CD4-positive, alpha-beta T cell treated with Interleukin-4 for 4 hours (primary cell): ENCODE measurements at regions not wholly inside any gene's neighbourhood (a gene's known extent, or its start where the extent isn't known, plus 50 kb on each side); places are given as distances from the start of the nearest gene placed in this dataset.
"Not testable (repeated sequence)": the region's sequence is repeated elsewhere in the genome, so short reads cannot be mapped to it uniquely, and the experiment has no call there.

Source experiments
- DNase-seq: peaks from one replicate; pipeline ENCODE4 v3.0.0-alpha.2; 2020

DNA sequence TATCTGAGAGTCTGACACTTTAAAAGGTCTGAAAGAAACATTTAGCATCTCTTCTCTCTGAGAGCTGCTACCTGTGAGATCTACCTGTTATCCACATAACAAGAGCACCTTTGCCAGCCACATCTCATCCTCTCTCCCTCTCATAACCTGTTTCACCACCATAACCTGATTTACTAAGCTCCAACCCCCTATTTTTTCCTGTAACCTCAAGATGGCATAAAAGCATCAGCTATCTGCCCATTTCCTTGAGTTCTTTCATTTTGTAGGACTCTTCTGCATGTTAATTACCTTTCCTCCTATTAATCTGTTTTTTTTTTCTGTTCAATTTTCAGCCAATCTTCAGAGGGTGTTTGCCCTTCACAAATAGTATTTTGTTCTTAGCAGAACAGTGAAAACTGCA, 136.5 kb upstream of the KCNK1 start:
- DNase-seq: no peak

DNA sequence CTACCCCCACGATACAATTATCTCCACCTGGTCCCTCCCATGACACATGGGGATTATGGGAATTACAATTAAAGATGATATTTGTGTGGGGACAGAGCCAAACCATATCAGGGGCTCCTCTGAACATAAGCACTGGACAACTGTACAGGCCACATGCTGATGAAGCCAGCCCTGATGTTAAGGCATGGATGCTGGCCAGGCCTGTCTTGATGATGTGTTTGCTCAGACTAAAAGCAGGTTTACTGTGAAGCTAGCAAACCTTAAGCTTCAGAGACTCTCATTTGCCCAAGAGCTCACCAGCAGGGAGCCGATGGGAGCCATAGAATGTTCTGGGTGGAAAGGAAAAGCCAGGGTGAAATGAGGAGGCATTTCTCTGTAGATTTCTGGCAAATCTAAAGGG, 135.3 kb upstream of the KCNK1 start:
- DNase-seq: no peak

DNA sequence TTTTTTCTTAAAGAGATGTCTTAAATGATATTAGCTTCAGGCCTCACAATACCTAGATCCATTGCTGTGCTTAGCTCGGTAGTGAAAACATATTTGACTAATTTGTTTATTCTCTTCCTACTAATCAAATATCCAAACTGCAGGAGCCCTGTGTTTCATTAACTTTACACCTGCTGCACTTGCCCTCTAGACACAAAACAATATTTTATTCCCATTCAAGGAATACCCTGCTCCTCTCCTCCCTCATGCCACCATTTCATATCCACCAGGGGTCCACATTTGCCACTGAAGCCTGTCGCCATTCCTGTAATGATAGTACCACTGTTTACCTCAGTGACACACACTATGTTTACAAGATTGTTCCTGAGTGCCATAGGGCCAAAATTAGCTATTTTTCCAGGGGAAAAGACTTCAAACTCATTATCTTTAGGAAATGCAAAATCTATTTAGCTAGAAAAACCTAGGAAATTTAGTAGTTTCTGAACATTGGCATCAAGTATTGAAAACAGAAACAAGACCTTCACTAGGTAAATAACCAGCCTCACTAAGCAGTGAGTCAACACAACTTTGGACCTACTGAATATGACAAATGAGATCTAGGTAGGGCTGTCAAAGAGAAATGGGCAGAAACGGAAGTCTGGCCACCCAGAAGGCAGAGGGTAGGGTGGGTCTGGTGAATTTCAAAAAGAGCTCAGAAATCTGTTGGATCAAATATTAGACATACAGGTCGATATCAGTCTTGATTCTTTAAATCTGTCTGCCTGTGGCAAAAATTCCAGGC, 134.6 kb upstream of the KCNK1 start:
- DNase-seq: no peak

DNA sequence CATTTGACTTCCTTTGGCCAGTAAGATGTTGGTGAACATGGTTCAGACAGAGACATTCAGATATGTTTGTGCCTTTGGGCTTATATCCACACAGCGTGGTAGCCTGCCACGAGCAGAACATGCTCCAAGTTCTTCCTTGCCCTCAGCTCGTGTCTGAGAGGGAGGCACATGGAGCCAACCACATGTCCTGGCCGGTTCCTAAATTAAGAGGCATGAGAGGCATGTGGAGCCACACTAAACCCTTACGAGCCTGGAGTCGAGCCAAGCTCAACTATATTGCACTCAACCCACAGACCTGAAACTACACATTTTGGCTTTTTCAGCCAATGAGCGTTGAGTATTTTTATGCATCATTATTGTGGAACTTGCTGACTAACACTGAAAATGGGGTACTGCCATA, 133.7 kb upstream of the KCNK1 start:
- no peak for DNase-seq

DNA sequence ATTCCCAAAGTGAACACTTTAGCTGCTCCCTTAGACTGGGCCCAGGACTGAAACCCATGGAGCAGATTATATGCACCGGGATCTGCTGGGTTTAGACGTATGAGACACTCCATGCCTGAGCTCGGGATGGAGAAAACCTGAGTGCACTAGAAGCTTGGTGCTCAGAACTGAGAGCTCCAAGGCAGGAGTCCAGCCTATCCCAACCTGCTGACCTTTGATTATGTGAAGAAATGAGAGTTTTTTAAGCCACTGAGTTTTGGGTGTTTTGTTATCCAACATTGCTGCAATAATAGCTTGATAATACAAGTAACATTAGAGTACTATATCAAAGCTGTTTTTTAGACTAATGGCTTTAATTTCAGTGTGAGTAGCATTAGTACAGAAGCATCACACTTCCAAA, 131.5 kb upstream of the KCNK1 start:
- DNase-seq: no peak

DNA sequence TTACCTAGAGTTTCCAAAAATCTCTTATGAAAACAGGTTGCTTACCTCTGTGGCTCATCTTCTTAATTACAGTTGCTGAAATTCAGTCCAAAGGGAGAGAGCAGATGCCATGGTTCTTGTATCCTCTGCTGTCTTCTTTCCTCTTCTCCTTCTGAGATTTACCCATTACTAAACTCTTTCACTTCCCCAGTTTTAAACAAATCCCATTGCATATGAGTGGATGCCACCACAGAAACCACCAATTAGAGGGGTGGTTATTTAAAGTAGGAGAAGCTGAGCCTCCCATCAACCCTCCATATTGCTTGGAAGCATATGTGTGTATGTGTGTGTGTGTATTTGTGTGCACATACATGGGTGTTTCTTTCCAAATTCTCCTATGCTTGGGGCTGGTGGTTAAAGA, 128.5 kb upstream of the KCNK1 start:
- DNase-seq: no peak

DNA sequence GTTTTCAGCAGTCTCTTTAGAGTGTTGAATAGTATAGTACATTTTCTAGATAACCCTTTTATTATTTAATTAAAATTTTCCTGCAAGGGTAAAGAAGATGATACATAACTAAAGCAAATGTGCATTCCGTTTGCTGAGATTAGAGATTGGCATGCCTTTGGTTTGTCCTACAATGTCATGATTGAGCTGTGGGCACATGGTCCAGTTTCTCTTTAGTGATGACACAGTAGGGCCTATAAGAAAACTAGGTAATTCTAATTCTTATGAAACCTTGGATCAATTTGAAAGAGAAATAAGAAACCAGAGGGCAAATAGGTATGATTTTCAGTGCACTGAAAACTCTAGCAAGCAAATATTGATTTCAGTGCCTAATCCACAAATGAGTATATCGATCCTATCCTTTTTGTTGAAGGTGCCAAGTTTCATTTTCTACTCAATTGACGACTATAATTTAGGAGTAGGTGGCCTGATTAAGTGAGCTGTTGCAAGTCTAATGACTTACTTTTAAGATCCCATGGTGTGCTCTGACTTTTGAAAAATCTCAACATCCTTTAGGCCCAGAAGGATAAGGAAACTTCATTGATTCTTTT, 128.0 kb upstream of the KCNK1 start:
- no peak for DNase-seq

DNA sequence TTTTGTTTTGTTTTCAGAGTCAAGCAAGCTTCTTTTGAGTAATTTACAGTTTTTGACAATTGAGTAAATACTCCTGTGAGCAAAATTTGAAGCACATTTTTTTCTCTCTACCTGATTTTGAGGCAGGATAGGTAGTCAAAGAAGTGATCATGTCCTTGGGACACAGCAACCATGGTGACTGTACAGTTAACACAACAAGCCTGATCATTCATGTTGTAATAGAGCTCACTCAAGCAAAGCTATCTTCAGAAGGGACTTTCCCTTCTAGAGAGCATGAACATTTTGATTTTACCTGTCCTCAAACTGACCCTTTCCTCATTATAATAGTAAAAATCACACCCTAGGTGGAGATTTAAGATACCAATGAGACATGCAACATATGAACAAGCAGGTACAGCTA, 126.5 kb upstream of the KCNK1 start:
- DNase-seq: no peak

DNA sequence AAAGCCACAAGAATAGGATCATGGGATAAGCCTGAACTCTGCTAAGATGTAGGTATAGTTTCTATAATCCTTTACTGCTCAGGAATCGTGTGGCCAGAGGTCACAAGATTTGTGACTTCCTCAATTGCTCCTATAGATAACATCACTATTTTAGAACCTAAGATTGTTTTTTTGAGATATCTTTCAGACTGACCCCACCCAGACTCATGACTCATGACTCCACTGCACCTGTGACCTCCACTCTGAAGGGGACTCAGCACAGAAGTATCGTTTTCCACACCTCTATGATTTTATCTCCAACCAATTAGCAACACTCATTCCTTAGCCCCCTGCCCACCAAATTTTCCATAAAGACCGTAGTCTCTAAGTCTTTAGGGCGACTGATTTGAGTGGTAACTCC, 124.5 kb upstream of the KCNK1 start:
- DNase-seq: no peak

DNA sequence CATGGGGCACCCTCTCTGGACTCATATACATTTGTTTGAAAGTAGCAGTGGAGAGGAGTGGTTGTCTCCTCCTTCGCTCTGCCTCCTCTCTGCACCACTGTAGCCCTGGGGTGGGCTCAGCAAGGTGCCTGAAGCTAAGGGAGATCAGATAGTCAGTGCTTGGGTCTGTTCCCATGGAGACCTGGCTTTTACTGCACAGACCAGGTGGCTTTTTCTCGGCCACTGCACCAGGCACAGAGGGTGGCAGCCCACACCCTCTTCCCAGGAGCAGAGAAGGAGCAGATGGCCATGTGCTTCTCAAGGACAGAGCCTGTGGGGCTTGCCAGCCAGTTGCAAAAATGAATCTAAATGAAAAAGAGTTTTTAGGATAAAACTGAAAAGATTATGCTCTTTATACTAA, 123.4 kb upstream of the KCNK1 start:
- no peak for DNase-seq

DNA sequence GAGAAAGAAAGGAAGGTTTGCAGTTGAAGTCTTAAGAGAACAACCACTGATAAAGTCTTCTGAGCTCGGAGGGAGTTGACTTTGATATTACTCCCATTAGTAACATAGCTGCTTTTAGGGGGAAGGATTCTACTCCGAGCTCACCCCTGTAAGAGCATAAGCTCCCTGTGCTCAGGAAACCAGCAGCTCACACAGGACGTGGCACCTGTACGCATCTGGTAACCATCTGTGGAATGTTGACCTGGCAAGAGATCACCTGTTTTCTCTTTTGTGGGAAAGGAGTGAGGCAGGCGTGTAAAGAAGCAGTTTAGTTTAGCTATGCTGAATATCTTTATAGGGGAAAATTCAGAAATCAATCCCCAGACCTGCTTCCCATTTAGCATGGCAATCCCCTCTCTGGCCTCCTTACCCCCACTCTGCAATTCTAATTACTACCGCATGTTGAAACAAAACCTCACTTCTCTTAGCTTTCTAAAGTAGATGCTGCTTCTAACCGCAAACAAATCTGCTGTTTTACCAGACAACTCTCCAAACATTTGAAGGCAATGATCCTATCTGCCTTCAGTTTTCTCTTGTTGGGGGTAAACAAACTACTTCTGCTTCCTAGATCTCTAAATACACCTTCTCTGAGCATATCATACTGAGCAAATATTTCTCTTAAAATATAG, 121.8 kb upstream of the KCNK1 start:
- no peak for DNase-seq

DNA sequence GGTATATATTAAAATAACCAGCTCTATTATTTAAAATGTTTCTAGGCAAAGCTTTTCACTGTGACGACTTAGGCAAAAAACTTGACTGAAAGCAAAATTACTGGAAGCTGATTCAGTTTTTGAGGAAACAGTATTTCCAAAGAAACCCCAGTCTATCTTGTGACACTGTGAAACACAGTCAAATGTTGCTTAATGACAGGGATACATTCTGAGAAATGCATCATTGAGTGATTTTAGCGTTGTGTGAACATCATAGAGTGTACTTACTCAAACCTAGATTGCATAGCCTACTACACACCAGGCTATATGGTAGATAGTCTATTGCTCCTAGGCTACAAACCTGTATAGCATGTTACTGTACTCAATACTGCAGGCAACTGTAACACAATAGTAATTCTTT, 116.9 kb upstream of the KCNK1 start:
- DNase-seq: no peak

DNA sequence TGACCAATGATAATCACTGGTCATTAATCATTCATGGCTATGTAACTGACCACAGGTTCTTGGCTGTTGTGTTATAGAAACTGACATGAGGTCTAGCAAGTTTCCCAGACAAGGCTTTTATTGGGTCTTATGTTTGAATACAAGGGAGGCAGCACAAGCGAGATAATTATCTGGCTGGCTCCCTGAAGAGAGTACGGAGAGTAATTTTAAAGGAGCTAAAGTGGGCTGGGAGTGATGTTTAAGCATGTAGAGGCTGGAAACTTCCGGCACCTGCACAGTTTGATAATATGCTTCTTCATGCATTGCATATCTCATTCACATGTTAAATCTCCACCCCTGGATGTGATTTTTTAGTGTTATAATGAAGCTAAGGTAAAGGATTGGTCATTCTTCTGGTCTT, 116.2 kb upstream of the KCNK1 start:
- DNase-seq: no peak

DNA sequence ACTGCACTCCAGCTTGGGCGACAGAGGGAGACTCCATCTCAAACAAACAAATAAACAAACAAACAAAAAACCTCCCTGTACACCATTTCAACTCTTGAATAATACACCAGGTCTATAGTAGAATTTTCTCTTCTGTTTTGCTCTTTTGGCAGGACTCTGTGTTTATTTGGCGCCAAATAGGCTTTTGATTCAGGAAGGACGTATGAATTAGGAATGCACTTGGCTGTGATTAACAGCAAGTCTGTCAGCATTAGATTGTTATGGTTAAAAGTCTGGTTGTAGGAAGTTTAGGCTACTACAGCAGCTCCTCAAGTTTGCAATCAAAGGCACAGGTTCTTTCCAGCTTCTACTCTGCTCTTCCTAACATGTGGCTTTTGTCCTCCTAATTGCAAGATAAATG, 113.8 kb upstream of the KCNK1 start:
- no peak for DNase-seq

DNA sequence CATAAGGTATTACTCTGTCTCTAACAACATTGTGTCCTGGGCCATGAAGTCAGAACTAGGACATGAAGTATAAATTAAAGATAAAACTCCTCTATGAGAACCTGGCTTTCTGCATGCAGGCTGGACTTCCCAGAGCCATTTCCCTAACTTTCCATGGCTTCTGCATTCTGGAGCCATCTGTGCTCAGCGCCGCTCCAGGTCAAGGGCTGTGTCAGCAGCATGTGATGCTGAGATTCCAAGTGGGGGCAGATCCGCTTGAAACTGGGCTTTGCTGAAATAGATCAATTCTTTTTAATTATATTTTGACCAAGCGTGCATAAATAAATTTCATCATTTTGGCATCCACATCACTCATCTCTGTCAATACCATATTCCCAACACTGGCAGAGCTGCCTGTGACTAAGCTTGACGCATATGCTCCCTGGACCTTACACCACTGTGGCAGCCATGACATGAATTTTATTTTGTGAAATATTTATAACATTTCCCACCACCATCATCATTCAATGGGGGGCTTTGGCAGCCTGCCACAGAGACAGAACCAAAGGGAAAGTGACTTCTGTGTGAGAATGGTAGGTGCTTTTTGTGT, 110.4 kb upstream of the KCNK1 start:
- DNase-seq: no peak

DNA sequence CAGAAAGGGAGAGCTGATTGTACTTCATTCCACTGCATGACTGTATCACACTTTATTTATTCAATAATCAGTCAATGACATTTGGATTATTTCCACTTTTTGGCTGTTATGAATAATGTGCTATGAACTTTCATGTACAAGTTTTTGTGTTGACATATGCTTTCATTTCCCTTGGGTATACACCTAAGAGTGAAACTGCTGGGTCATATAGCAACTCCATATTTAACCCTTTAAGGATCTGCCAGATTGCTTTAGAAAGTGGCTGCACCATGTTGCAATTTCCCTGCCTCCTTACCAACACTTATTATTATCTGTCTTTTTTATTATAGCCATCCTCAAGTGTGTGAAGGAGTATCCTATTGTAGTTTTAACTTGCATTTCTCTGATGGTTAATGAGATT, 108.8 kb upstream of the KCNK1 start:
- no peak for DNase-seq

DNA sequence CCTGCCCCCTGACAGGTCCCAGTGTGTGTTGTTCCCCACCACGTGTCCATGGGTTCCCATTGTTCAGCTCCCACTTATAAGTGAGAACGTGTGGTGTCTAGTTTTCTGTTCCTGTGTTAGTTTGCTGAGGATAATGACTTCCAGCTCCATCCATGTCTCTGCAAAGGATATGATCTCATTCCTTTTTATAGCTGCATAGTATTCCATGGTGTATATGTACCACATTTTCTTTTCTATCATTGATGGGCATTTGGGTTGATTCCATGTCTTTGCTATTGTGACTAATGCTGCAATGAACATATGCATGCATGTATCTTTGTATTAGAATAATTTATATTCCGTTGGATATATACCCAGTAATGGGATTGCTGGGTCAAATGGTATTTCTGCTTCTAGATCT, 108.0 kb upstream of the KCNK1 start:
- DNase-seq: not testable (repeated sequence)

DNA sequence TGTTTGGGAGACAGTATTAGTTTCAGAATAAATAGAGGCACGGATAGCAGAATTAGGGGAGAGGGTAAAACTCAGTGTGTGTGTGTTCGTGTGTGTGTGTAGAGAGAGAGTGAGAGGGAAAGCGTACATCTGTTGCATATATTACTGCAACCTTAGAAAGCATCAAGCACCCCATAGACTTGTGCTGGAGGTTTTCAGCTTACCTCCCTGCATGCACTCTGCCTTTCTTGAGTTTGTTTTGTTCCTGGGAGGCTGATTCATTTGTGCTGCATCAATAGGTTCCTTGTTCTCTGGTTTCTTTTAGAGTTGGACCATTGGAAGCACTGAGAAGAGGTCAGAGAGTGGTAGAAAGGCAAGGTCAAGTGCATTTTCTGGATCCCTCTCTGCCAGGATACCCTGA, 104.4 kb upstream of the KCNK1 start:
- no peak for DNase-seq

DNA sequence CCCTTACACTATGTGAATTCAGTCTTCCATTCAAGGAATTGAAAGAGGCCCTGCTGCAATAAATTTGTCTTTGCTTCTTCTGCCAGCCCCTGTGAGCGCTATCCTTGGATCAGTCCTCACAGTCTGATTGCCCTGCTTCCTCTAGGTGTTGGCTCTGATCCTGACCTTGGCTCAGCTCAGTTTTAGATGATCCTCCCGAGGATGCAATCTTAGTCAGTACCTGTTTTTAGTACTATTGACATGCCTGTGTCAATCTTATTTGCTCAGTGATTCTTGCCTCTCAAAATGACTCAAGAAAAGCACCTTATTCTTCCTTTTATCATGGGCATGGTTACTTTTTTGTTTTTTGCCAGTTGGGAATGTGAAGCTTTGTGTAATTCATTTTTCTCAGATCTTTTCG, 101.4 kb upstream of the KCNK1 start:
- no peak for DNase-seq

DNA sequence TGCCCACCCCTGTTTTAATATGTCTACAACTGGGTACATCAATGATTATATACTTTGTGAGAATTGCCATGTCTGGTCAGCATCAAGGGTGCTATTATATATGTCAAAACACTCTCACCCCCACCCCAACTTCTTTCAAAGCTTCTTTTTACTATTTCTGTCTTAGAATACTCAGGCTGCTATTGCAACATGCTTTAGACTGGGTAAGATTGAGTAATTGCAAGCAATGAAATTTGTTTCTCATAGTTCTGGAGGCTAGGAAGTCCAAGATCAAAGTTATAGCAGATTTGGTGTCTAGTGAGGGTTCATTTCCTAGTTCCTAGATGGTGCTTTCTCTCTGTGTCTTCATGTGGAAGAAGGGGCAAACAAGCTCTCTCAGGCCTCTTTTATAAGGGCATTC, 100.5 kb upstream of the KCNK1 start:
- no peak for DNase-seq

DNA sequence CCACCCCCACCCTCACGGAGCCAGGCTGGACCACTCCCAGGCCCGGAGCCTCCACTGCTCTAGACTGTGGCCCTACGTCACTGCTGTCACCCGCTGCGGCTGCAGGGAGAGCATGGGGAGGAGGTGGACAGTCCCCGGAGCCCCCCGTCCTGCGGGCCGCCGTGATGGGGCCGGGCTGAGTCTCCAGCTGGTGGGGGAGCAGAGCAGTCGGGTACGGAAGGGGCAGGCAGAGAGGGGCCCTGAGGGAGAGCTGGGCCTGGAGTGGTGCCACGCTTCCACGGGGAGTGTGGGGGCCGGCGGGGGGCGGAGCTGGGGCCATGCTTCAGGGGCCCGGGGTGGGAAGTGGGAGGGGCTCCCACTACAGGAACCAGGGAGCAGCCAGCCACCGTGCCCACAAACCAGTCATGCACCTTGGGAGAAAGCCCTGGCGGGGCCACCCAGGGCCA, 98.9 kb upstream of the KCNK1 start:
- no peak for DNase-seq

DNA sequence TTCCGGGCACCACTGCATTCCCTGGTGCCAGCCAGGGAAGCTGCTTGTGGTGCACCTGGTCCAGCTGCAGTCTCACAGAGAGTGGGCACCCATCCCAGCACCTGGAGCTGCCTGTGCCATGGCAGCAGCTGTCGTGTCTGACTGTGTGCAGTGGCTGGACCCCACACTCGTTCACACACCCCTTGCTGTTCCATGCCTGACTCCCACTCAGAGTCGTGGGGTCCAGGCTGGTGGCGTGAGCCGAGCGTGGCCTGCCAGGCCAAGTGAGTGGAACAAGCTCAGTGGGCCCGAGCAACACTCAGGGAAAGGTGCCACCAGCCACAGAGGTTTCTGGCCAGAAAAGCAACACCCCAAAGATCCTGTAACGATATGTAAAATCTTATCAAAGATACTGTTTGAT, 97.2 kb upstream of the KCNK1 start:
- DNase-seq: no peak

DNA sequence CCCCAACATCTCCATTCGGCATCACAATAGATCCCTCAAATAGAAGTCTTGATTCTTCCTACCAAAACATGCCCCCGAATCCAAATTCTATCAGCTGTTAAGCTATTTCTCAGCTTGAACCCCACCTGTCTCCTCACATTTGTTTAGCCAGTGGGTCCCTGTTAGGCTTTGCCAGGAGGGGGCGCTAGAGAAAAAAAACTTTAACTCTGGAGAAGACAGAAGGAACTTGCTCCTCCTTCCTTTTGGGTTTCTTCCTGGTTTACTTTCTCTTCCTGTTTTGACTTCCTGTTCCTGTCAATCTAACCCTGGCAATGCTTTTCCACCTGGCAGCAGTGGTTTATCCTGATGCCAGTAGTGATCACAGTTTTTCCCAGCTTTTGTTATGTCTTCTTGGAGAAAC, 95.6 kb upstream of the KCNK1 start:
- no peak for DNase-seq
